CD14-positive monocyte (primary cell): ENCODE measurements at regions not wholly inside any gene's neighbourhood (a gene's known extent, or its start where the extent isn't known, plus 50 kb on each side); places are given as distances from the start of the nearest gene placed in this dataset.

Experiments used
- DNase-seq, 3 donors: peaks; one replicate each; pipeline ENCODE4 v3.0.0-alpha.2; 2011 to 2022
- H2AFZ ChIP-seq: 2 replicates; pipeline ENCODE4 v1.6.0; 2012; ENCODE audit warnings: mild to moderate bottlenecking, low read depth, low read length, inconsistent platforms; ENCODE audit not compliant: insufficient read depth, poor library complexity, severe bottlenecking
- H3K27ac ChIP-seq, 2 donors: 1 replicate in 1 of 2; 2 replicates in 1 of 2; pipeline ENCODE4 v1.5.1; 2012 to 2013; ENCODE audit warnings: low read length in 2 of 2, control low read depth in 1 of 2, inconsistent platforms in 1 of 2, low read depth in 1 of 2, mild to moderate bottlenecking in 1 of 2
- H3K27me3 ChIP-seq, 2 donors: one replicate each; pipeline versions ENCODE4 v1.6.0 to v1.6.1; 2011 to 2013; ENCODE audit warnings: low read length in 2 of 2; ENCODE audit not compliant: control insufficient read depth in 2 of 2, insufficient read depth in 2 of 2
- H3K36me3 ChIP-seq, 2 donors: replicated peaks in 1 of 2; 1 replicate in 1 of 2; 2 replicates in 1 of 2; pipeline versions ENCODE4 v1.5.1 to v1.6.1; 2012 to 2013; ENCODE audit warnings: low read length in 2 of 2, control low read depth in 1 of 2, inconsistent platforms in 1 of 2, mild to moderate bottlenecking in 1 of 2; ENCODE audit not compliant: insufficient read depth in 2 of 2, control insufficient read depth in 1 of 2
- H3K4me1 ChIP-seq, 2 donors: 1 replicate in 1 of 2; 2 replicates in 1 of 2; pipeline versions ENCODE4 v1.5.1 to v1.6.1; 2012 to 2013; ENCODE audit warnings: low read length in 2 of 2, control low read depth in 1 of 2, inconsistent platforms in 1 of 2, mild to moderate bottlenecking in 1 of 2, moderate library complexity in 1 of 2; ENCODE audit not compliant: insufficient read depth in 2 of 2, control insufficient read depth in 1 of 2
- H3K4me2 ChIP-seq: replicated peaks from 2 replicates; pipeline ENCODE3; 2012; ENCODE audit warnings: low read length, moderate library complexity, mild to moderate bottlenecking; ENCODE audit not compliant: poor library complexity, severe bottlenecking; ENCODE audit errors: extremely low read depth
- H3K4me3 ChIP-seq, 3 experiments: fragments of 200-600 bp in 1 of 3; sonication (generic) in 1 of 3; replicated peaks in 1 of 3; 1 replicate in 2 of 3; 2 replicates in 1 of 3; pipeline ENCODE4 v1.5.1; 2011 to 2013; ENCODE audit warnings: low read length in 3 of 3, mild to moderate bottlenecking in 3 of 3, control low read depth in 2 of 3, low read depth in 2 of 3, inconsistent platforms in 1 of 3, moderate library complexity in 1 of 3
- H3K79me2 ChIP-seq: 2 replicates; pipeline ENCODE4 v1.6.0; 2012; ENCODE audit warnings: mild to moderate bottlenecking, control low read depth, inconsistent platforms, low read length, moderate library complexity; ENCODE audit not compliant: insufficient read depth
- H3K9ac ChIP-seq: 2 replicates; pipeline ENCODE4 v1.6.0; 2017; ENCODE audit warnings: low read length, mild to moderate bottlenecking; ENCODE audit not compliant: insufficient read depth, poor library complexity, severe bottlenecking
- H3K9me3 ChIP-seq, 2 donors: replicated peaks in 1 of 2; 1 replicate in 1 of 2; 2 replicates in 1 of 2; pipeline versions ENCODE4 v1.5.1 to v1.6.1; 2012 to 2013; ENCODE audit warnings: low read length in 2 of 2, control low read depth in 1 of 2; ENCODE audit not compliant: control insufficient read depth in 1 of 2, insufficient read depth in 1 of 2
- H4K20me1 ChIP-seq: 2 replicates; pipeline ENCODE4 v1.6.0; 2012; ENCODE audit warnings: mild to moderate bottlenecking, low read length, control low read depth, moderate library complexity; ENCODE audit not compliant: insufficient read depth
- H3K27ac Mint-ChIP-seq, 7 donors: one replicate each; pipeline ENCODE4 v1.8.0; 2020; ENCODE audit warnings: mild to moderate bottlenecking in 7 of 7, mixed read lengths in 7 of 7, moderate library complexity in 6 of 7, inconsistent platforms in 2 of 7
- H3K27me3 Mint-ChIP-seq, 3 donors: one replicate each; pipeline ENCODE4 v1.8.0; 2021 to 2022; ENCODE audit warnings: low read depth in 3 of 3, mild to moderate bottlenecking in 3 of 3, mixed read lengths in 3 of 3, moderate library complexity in 3 of 3, inconsistent platforms in 1 of 3
- H3K36me3 Mint-ChIP-seq, 2 donors: one replicate each; pipeline ENCODE4 v1.8.0; 2020; ENCODE audit warnings: mixed read lengths in 2 of 2, inconsistent platforms in 1 of 2, mild to moderate bottlenecking in 1 of 2
- H3K4me1 Mint-ChIP-seq: one replicate; pipeline ENCODE4 v1.8.0; 2020; ENCODE audit warnings: mild to moderate bottlenecking, mixed read lengths
- H3K4me3 Mint-ChIP-seq, 2 donors: one replicate each; pipeline ENCODE4 v1.8.0; 2020; ENCODE audit warnings: mild to moderate bottlenecking in 2 of 2, mixed read lengths in 2 of 2, moderate library complexity in 1 of 2
- H3K9me3 Mint-ChIP-seq, 7 donors: one replicate each; pipeline ENCODE4 v1.8.0; 2020 to 2022; ENCODE audit warnings: mixed read lengths in 7 of 7, mild to moderate bottlenecking in 6 of 7, moderate library complexity in 6 of 7, inconsistent platforms in 2 of 7
- WGBS: methylation state at CpG from one replicate; pipeline ENCODE4 v1.1.5; 2013; ENCODE audit warnings: missing lambda C conversion rate; ENCODE audit not compliant: insufficient coverage; 5-methylcytosine and 5-hydroxymethylcytosine counted together
- intact Hi-C, 2 donors: fragments of 100-400 bp; cut with micrococcal nuclease; formaldehyde crosslinking; loops; one replicate each; pipeline versions ENCODE4 v1.15.0 to v1.15.1; 2023
- TF ChIP-seq, protein P1 (sequence below): fragments of 200-600 bp; IDR thresholded peaks from one replicate; pipeline ENCODE4 v1.8.0; 2022; ENCODE audit warnings: antibody characterized with exemption, mild to moderate bottlenecking

DNA sequence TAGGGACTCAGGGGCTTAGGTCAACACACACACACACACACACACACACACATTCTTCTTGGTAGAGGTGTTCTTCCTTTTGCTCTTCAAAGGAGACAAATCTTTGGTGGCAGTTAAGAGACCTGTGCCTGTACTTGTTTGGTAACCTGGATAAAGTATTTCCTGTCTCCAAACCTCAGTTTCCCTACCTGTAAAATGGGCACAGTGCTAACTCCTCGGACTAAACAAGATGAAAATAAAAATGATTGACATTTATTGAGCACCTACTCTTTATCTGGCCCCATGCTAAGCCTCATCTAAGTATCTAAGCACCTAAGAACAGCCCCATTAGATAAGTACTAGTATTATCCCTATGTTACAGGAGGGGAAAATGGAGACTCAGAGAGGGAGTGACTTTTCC is 220.8 kb upstream of the MYL2 start:
- no peak for DNase-seq
- Mint-ChIP-seq H3K9me3 (peaks cover 0 to 2% (median 0%) of the 10 kb centered on the region in 7 donors), H3K4me3 (no peak overlapping the region), H3K27ac (no peak overlapping the region), H3K27me3 (peaks cover 0 to 6% (median 2%) of the 10 kb centered on the region in 3 donors), H3K36me3 (no peaks in the 10 kb centered on the region), H3K4me1 (no peaks in the 10 kb centered on the region)
- H3K4me2 ChIP-seq, result no peak overlapping the region
- no peaks in the 10 kb centered on the region for H4K20me1 ChIP-seq
- H2AFZ ChIP-seq, result no peak overlapping the region
- H3K9me3 ChIP-seq, result no peaks in the 10 kb centered on the region
- no peaks in the 10 kb centered on the region for H3K36me3 ChIP-seq
- no peaks in the 10 kb centered on the region for H3K79me2 ChIP-seq
- WGBS, result no CpG with 5 or more reads among the region's 1 CpG
- H3K27ac ChIP-seq, result no peak overlapping the region
- no peaks in the 10 kb centered on the region for H3K27me3 ChIP-seq
- H3K4me3 ChIP-seq, result no peak overlapping the region
- TF ChIP-seq, protein P1, sequence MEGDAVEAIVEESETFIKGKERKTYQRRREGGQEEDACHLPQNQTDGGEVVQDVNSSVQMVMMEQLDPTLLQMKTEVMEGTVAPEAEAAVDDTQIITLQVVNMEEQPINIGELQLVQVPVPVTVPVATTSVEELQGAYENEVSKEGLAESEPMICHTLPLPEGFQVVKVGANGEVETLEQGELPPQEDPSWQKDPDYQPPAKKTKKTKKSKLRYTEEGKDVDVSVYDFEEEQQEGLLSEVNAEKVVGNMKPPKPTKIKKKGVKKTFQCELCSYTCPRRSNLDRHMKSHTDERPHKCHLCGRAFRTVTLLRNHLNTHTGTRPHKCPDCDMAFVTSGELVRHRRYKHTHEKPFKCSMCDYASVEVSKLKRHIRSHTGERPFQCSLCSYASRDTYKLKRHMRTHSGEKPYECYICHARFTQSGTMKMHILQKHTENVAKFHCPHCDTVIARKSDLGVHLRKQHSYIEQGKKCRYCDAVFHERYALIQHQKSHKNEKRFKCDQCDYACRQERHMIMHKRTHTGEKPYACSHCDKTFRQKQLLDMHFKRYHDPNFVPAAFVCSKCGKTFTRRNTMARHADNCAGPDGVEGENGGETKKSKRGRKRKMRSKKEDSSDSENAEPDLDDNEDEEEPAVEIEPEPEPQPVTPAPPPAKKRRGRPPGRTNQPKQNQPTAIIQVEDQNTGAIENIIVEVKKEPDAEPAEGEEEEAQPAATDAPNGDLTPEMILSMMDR, result no peak
- no peak overlapping the region for H3K9ac ChIP-seq
- H3K4me1 ChIP-seq, result no peaks in the 10 kb centered on the region
- intact Hi-C loops, result no loop called here

DNA sequence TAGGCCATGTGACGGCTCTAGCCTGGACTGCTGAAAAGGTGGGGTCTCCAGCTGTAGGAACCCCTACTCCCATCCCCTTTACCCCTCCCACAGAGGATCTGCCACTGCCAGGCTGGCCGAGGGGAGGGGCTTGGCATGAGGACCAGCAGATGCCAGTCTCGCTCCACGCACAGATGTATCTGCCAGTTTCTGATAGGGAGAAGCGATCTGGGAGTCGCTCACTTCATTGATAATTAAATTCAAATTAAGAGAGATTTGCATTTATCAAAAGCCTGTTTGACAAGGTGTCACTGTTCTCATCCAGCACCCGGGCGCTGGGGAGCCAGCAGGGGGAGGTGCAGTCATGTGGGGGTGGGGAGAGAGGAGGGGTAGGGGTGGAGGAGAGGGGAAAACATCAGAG is 217.6 kb upstream of the MYL2 start:
- WGBS, result 86% methylated on average over 2 of the region's 8 CpGs
- H3K4me3 ChIP-seq, result no peak overlapping the region
- peaks cover 0 to 11% (median 3%) of the 10 kb centered on the region in 7 donors for H3K9me3 Mint-ChIP-seq
- H3K27me3 ChIP-seq, result no peaks in the 10 kb centered on the region
- H3K4me1 ChIP-seq, result no peaks in the 10 kb centered on the region
- intact Hi-C loops, result no loop called here
- H3K4me1 Mint-ChIP-seq, result no peaks in the 10 kb centered on the region
- no peak for DNase-seq
- no peak overlapping the region for H2AFZ ChIP-seq
- H3K27ac Mint-ChIP-seq, result no peak overlapping the region
- H3K36me3 ChIP-seq, result no peaks in the 10 kb centered on the region
- H3K79me2 ChIP-seq, result no peaks in the 10 kb centered on the region
- no peaks in the 10 kb centered on the region for H4K20me1 ChIP-seq
- H3K36me3 Mint-ChIP-seq, result no peaks in the 10 kb centered on the region
- TF ChIP-seq, protein P1, result no peak
- no peak overlapping the region for H3K4me3 Mint-ChIP-seq
- H3K4me2 ChIP-seq, result no peak overlapping the region
- no peak overlapping the region for H3K27ac ChIP-seq
- peaks cover 0 to 6% (median 0%) of the 10 kb centered on the region in 3 donors for H3K27me3 Mint-ChIP-seq
- H3K9me3 ChIP-seq, result peaks cover 0 to 5% of the 10 kb centered on the region in 2 donors
- no peak overlapping the region for H3K9ac ChIP-seq
